ENCODE measurements at regions not wholly inside any gene's neighbourhood (a gene's known extent, or its start where the extent isn't known, plus 50 kb on each side); places are given as distances from the start of the nearest gene placed in this dataset.
"Not testable (repeated sequence)": the region's sequence is repeated elsewhere in the genome, so short reads cannot be mapped to it uniquely, and the experiment has no call there.

- DNase-seq = no peak
Measured at GRCh38 chr6:130611366-130611765, 215.8 kb upstream of the SMLR1 start.

- DNase-seq = no peak
Measured at GRCh38 chr6:130613176-130613575, 214.0 kb upstream of the SMLR1 start.

GRCh38 chr6:130615816-130616215 is 211.4 kb upstream of the SMLR1 start:
- no peak for DNase-seq

- DNase-seq = no peak
Measured at GRCh38 chr6:130617658-130618057, 209.5 kb upstream of the SMLR1 start.

GRCh38 chr6:130618806-130619205 is 208.4 kb upstream of the SMLR1 start:
- not testable (repeated sequence) for DNase-seq

GRCh38 chr6:130620338-130620781 is 206.8 kb upstream of the SMLR1 start:
- no peak for DNase-seq

- DNase-seq = no peak
Measured at GRCh38 chr6:130622142-130622541, 205.1 kb upstream of the SMLR1 start.

GRCh38 chr6:130624046-130624445 is 203.2 kb upstream of the SMLR1 start:
- DNase-seq = no peak

- DNase-seq = no peak
Measured at GRCh38 chr6:130625825-130626527, 201.2 kb upstream of the SMLR1 start.

- no peak for DNase-seq
Measured at GRCh38 chr6:130628862-130629261, 198.3 kb upstream of the SMLR1 start.

- no peak for DNase-seq
Measured at GRCh38 chr6:130629640-130630039, 197.6 kb upstream of the SMLR1 start.

- DNase-seq = no peak
Measured at GRCh38 chr6:130632277-130632676, 194.9 kb upstream of the SMLR1 start.

- DNase-seq = no peak
Measured at GRCh38 chr6:130632897-130633296, 194.3 kb upstream of the SMLR1 start.

- no peak for DNase-seq
Measured at GRCh38 chr6:130643361-130643760, 183.8 kb upstream of the SMLR1 start.

- DNase-seq = no peak
Measured at GRCh38 chr6:130644175-130644574, 183.0 kb upstream of the SMLR1 start.

GRCh38 chr6:130644769-130645168 is 182.4 kb upstream of the SMLR1 start:
- not testable (repeated sequence) for DNase-seq

GRCh38 chr6:130647246-130647645 is 180.0 kb upstream of the SMLR1 start:
- DNase-seq = no peak

GRCh38 chr6:130655586-130655985 is 171.6 kb upstream of the SMLR1 start:
- DNase-seq = no peak

GRCh38 chr6:130661077-130661476 is 166.1 kb upstream of the SMLR1 start:
- DNase-seq = no peak

- no peak for DNase-seq
Measured at GRCh38 chr6:130666786-130667185, 160.4 kb upstream of the SMLR1 start.

- DNase-seq = no peak
Measured at GRCh38 chr6:130670142-130670541, 157.1 kb upstream of the SMLR1 start.

- no peak for DNase-seq
Measured at GRCh38 chr6:130671119-130671518, 156.1 kb upstream of the SMLR1 start.

- DNase-seq = no peak
Measured at GRCh38 chr6:130671577-130671976, 155.6 kb upstream of the SMLR1 start.

GRCh38 chr6:130672153-130672552 is 155.1 kb upstream of the SMLR1 start:
- no peak for DNase-seq

- DNase-seq = no peak
Measured at GRCh38 chr6:130674604-130675003, 152.6 kb upstream of the SMLR1 start.

All from T1000 (cell line).